GM10266 (cell line): ENCODE measurements at regions not wholly inside any gene's neighbourhood (a gene's known extent, or its start where the extent isn't known, plus 50 kb on each side); places are given as distances from the start of the nearest gene placed in this dataset.

Experiments
- DNase-seq: peaks from one replicate; pipeline ENCODE4 v3.0.0; 2012; ENCODE audit errors: extremely low spot score
- CTCF ChIP-seq: IDR thresholded peaks from 2 replicates; pipeline ENCODE4 v1.5.1; 2012; ENCODE audit warnings: mild to moderate bottlenecking, low read depth; ENCODE audit not compliant: control insufficient read depth, insufficient read depth; ENCODE audit errors: missing control alignments

- no peak for TF ChIP-seq CTCF
- no peak for DNase-seq
These were observed 144.9 kb downstream of the ERCC6L2 start for GRCh38 chr9:96020300-96020791.
